ENCODE measurements at regions not wholly inside any gene's neighbourhood (a gene's known extent, or its start where the extent isn't known, plus 50 kb on each side); places are given as distances from the start of the nearest gene placed in this dataset.

DNA sequence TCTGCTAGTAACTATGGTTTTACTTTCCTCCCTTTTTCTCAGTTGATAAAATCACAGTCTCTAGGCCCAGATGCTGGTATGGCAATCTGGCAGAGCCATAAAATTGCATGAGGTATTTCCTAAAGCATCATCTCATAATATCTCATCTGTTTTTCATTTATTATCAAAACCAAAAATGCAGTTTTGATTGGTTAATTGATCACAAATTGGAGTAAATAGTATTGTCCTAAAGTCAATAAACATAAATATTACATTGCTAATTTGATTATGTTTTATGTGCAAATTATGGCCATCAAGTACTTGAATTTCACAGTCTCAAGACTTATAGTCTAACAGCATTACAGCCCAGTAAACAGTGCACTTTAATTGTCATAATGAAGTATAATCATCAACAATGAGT is 2365.6 kb downstream of the ARAP2 start:
- TF ChIP-seq CTCF (conservative IDR thresholded peaks at IDR 0.05; ENCODE audit: low read depth, low read length) (no peak), EZH2 (IDR thresholded peaks at IDR 0.05; ENCODE audit: borderline replicate concordance, low read depth, low read length, poor library complexity, severe bottlenecking) (no peak)
